ENCODE measurements at regions not wholly inside any gene's neighbourhood (a gene's known extent, or its start where the extent isn't known, plus 50 kb on each side); places are given as distances from the start of the nearest gene placed in this dataset.

GRCh38 chr1:181948372-181948771 lies 113.1 kb downstream of the ZNF648 start:
- no peak for DNase-seq
- no CpG with 5 or more reads among the region's 1 CpG for WGBS (ENCODE audit: extremely low coverage, insufficient coverage, low lambda C conversion rate)
- H3K79me2 ChIP-seq (ENCODE audit: control insufficient read depth, insufficient read depth, low read length), result no peaks in the 10 kb centered on the region

GRCh38 chr1:181947441-181947840 lies 114.1 kb downstream of the ZNF648 start:
- DNase-seq, result no peak
- H3K18ac ChIP-seq (ENCODE audit: low read length), result no peak overlapping the region
- no peaks in the 10 kb centered on the region for H3K27me3 ChIP-seq (ENCODE audit: insufficient read depth, low read length, poor library complexity)
- H3K79me2 ChIP-seq (ENCODE audit: control insufficient read depth, insufficient read depth, low read length), result no peaks in the 10 kb centered on the region
- H3K4me2 ChIP-seq (ENCODE audit: low read length), result no peak overlapping the region
- H2BK15ac ChIP-seq (replicated peaks; ENCODE audit: low read depth), result no peak overlapping the region
- no peaks in the 10 kb centered on the region for H3K79me1 ChIP-seq (ENCODE audit: low read length)
- H2AK5ac ChIP-seq (ENCODE audit: low read length), result no peak overlapping the region
- H4K8ac ChIP-seq (ENCODE audit: low read depth, low read length), result no peak overlapping the region
- H3K4ac ChIP-seq (ENCODE audit: low read depth, low read length), result no peak overlapping the region
- H3K9ac ChIP-seq (ENCODE audit: low read length), result no peak overlapping the region
- no peaks in the 10 kb centered on the region for H3K36me3 ChIP-seq (ENCODE audit: control insufficient read depth, insufficient read depth, low read length)
- no peak overlapping the region for H3K56ac ChIP-seq (ENCODE audit: low read length)
- H3K23ac ChIP-seq (ENCODE audit: low read length), result no peak overlapping the region
- no peaks in the 10 kb centered on the region for H3K4me1 ChIP-seq (ENCODE audit: control insufficient read depth, low read depth, low read length)
- no CpG with 5 or more reads among the region's 1 CpG for WGBS (ENCODE audit: extremely low coverage, insufficient coverage, low lambda C conversion rate)
- no peak overlapping the region for H3K4me3 ChIP-seq (ENCODE audit: low read length)
- H2BK5ac ChIP-seq (ENCODE audit: low read length), result no peak overlapping the region
- H4K5ac ChIP-seq (ENCODE audit: low read length), result no peak overlapping the region
- H3K27ac ChIP-seq (ENCODE audit: low read depth, low read length), result no peak overlapping the region
- no peak overlapping the region for H2BK120ac ChIP-seq (ENCODE audit: low read depth, low read length)

More at GRCh38 chr1:181948372-181948771, 113.1 kb downstream of the ZNF648 start:
- Histone ChIP-seq H3K56ac (ENCODE audit: low read length) (no peak overlapping the region), H2AK5ac (ENCODE audit: low read length) (no peak overlapping the region), H3K23ac (ENCODE audit: low read length) (no peak overlapping the region), H4K8ac (ENCODE audit: low read depth, low read length) (no peak overlapping the region), H2BK15ac (replicated peaks; ENCODE audit: low read depth) (no peak overlapping the region), H2BK120ac (ENCODE audit: low read depth, low read length) (no peak overlapping the region), H3K4me2 (ENCODE audit: low read length) (no peak overlapping the region), H3K18ac (ENCODE audit: low read length) (no peak overlapping the region), H3K36me3 (ENCODE audit: control insufficient read depth, insufficient read depth, low read length) (no peaks in the 10 kb centered on the region), H2BK5ac (ENCODE audit: low read length) (no peak overlapping the region), H3K4ac (ENCODE audit: low read depth, low read length) (no peak overlapping the region), H3K79me1 (ENCODE audit: low read length) (no peaks in the 10 kb centered on the region), H3K27me3 (ENCODE audit: insufficient read depth, low read length, poor library complexity) (no peaks in the 10 kb centered on the region), H3K4me3 (ENCODE audit: low read length) (no peak overlapping the region), H4K5ac (ENCODE audit: low read length) (no peak overlapping the region), H3K4me1 (ENCODE audit: control insufficient read depth, low read depth, low read length) (no peaks in the 10 kb centered on the region), H3K27ac (ENCODE audit: low read depth, low read length) (no peak overlapping the region), H3K9ac (ENCODE audit: low read length) (no peak overlapping the region)

DNA sequence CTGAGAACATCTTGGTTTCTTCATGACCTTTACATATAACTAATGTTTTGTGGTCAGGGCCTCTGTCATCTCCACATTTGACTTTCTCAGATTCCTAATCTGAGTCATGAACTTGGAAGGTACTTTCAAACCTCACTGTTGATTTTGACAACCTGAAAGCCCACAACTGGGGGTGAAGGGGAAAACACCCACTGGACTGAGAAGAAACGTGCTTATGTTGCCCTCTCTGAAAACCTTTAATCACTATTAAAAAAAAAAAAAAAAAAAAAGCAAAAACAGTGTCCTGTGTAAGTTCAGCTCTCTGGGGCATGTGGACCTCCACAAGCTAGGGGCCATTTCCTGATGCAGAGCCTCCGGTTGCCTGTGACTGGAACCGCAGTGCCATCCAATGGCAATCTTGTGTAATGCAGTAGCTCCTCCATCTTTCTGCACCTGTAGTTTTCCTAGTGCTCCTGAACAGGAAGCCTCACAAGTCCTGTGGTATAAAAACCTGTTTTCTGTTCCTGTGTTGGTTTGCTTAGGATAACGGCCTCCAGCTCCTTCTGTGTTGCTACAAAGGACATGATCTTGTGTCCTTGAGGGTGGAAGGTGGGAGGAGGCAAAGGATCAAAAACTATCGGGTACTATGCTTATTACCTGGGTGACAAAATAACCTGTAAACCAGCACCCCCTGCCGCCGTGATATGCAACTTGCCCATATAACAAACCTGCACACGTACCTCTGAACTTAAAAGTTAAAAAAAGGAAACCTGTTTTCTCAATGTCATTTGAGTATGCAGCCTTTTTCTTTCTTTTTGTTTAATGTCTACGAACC lies 124.5 kb downstream of the ZNF648 start:
- no peak overlapping the region for H3K56ac ChIP-seq (ENCODE audit: low read length)
- no peak overlapping the region for H4K8ac ChIP-seq (ENCODE audit: low read depth, low read length)
- no peak overlapping the region for H2BK15ac ChIP-seq (replicated peaks; ENCODE audit: low read depth)
- no peak overlapping the region for H2AK5ac ChIP-seq (ENCODE audit: low read length)
- no peak overlapping the region for H3K27ac ChIP-seq (ENCODE audit: low read depth, low read length)
- H3K23ac ChIP-seq (ENCODE audit: low read length), result no peak overlapping the region
- peak; percentile 90 for DNase-seq
- no peaks in the 10 kb centered on the region for H3K36me3 ChIP-seq (ENCODE audit: control insufficient read depth, insufficient read depth, low read length)
- H3K4me2 ChIP-seq (ENCODE audit: low read length), result no peak overlapping the region
- H3K79me2 ChIP-seq (ENCODE audit: control insufficient read depth, insufficient read depth, low read length), result no peaks in the 10 kb centered on the region
- no peak overlapping the region for H2BK120ac ChIP-seq (ENCODE audit: low read depth, low read length)
- H3K18ac ChIP-seq (ENCODE audit: low read length), result no peak overlapping the region
- H3K4ac ChIP-seq (ENCODE audit: low read depth, low read length), result no peak overlapping the region
- no peaks in the 10 kb centered on the region for H3K79me1 ChIP-seq (ENCODE audit: low read length)
- no CpG with 5 or more reads among the region's 9 CpGs for WGBS (ENCODE audit: extremely low coverage, insufficient coverage, low lambda C conversion rate)
- no peak overlapping the region for H4K5ac ChIP-seq (ENCODE audit: low read length)
- no peaks in the 10 kb centered on the region for H3K4me1 ChIP-seq (ENCODE audit: control insufficient read depth, low read depth, low read length)
- no peak overlapping the region for H3K9ac ChIP-seq (ENCODE audit: low read length)
- H3K4me3 ChIP-seq (ENCODE audit: low read length), result no peak overlapping the region
- H2BK5ac ChIP-seq (ENCODE audit: low read length), result no peak overlapping the region
- H3K27me3 ChIP-seq (ENCODE audit: insufficient read depth, low read length, poor library complexity), result no peaks in the 10 kb centered on the region

DNA sequence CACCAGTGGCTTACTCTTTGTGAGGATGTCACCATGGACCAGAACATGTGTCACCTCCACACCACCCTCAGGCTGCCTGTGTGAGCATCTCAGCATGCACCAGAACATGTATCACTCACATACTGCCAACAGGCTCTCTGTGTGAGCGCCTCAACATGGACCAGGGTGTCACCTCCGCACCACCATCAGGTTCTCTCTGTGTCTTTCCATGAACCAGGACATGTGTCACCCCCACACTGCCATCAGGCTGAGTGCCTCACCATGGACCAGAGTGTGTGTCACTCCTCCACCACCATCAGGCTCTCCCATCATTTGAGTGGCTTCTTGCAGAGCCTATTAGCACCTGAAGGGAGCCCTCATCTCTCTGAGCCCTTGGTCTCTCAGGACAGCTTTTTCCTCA lies 125.2 kb downstream of the ZNF648 start:
- Histone ChIP-seq H3K4me1 (ENCODE audit: control insufficient read depth, low read depth, low read length) (no peaks in the 10 kb centered on the region), H2BK120ac (ENCODE audit: low read depth, low read length) (no peak overlapping the region), H3K4me3 (ENCODE audit: low read length) (no peak overlapping the region), H2AK5ac (ENCODE audit: low read length) (no peak overlapping the region), H3K79me2 (ENCODE audit: control insufficient read depth, insufficient read depth, low read length) (no peaks in the 10 kb centered on the region), H3K9ac (ENCODE audit: low read length) (no peak overlapping the region), H4K8ac (ENCODE audit: low read depth, low read length) (no peak overlapping the region), H3K79me1 (ENCODE audit: low read length) (no peaks in the 10 kb centered on the region), H3K4ac (ENCODE audit: low read depth, low read length) (no peak overlapping the region), H3K18ac (ENCODE audit: low read length) (no peak overlapping the region), H3K56ac (ENCODE audit: low read length) (no peak overlapping the region), H2BK5ac (ENCODE audit: low read length) (no peak overlapping the region), H3K23ac (ENCODE audit: low read length) (no peak overlapping the region), H4K5ac (ENCODE audit: low read length) (no peak overlapping the region), H3K27ac (ENCODE audit: low read depth, low read length) (no peak overlapping the region), H3K4me2 (ENCODE audit: low read length) (no peak overlapping the region), H3K36me3 (ENCODE audit: control insufficient read depth, insufficient read depth, low read length) (no peaks in the 10 kb centered on the region), H3K27me3 (ENCODE audit: insufficient read depth, low read length, poor library complexity) (no peaks in the 10 kb centered on the region), H2BK15ac (replicated peaks; ENCODE audit: low read depth) (no peak overlapping the region)
- DNase-seq, result no peak
- WGBS (ENCODE audit: extremely low coverage, insufficient coverage, low lambda C conversion rate), result no CpG with 5 or more reads among the region's 2 CpGs

DNA sequence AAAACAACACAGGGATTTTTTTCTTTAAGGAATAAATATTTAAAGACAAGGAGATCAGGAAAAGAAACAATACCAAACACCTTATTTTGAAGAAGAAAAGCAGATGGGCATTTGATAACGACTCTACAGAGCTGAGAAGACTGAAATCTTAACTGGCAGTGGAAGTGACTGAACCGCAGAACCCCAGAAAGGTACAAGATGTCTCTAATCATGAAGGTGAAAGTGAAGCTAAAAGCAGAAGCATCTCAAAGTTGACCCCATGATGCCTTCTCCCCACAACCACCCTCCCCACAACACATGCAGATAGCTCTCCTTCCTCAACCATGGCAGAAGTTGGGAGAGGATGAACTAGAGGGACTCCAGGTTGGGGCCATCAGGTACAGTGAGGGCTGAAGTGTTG lies 129.6 kb downstream of the ZNF648 start:
- Histone ChIP-seq H2BK15ac (replicated peaks; ENCODE audit: low read depth) (no peak overlapping the region), H2BK120ac (ENCODE audit: low read depth, low read length) (no peak overlapping the region), H3K4ac (ENCODE audit: low read depth, low read length) (no peak overlapping the region), H3K27me3 (ENCODE audit: insufficient read depth, low read length, poor library complexity) (no peaks in the 10 kb centered on the region), H3K9ac (ENCODE audit: low read length) (no peak overlapping the region), H4K5ac (ENCODE audit: low read length) (no peak overlapping the region), H3K79me1 (ENCODE audit: low read length) (no peaks in the 10 kb centered on the region), H3K4me3 (ENCODE audit: low read length) (no peak overlapping the region), H4K8ac (ENCODE audit: low read depth, low read length) (no peak overlapping the region), H3K36me3 (ENCODE audit: control insufficient read depth, insufficient read depth, low read length) (no peaks in the 10 kb centered on the region), H2AK5ac (ENCODE audit: low read length) (no peak overlapping the region), H3K4me1 (ENCODE audit: control insufficient read depth, low read depth, low read length) (no peaks in the 10 kb centered on the region), H3K4me2 (ENCODE audit: low read length) (no peak overlapping the region), H2BK5ac (ENCODE audit: low read length) (no peak overlapping the region), H3K18ac (ENCODE audit: low read length) (no peak overlapping the region), H3K56ac (ENCODE audit: low read length) (no peak overlapping the region), H3K23ac (ENCODE audit: low read length) (no peak overlapping the region), H3K79me2 (ENCODE audit: control insufficient read depth, insufficient read depth, low read length) (no peaks in the 10 kb centered on the region), H3K27ac (ENCODE audit: low read depth, low read length) (no peak overlapping the region)
- no peak for DNase-seq
- no CpG with 5 or more reads among the region's 2 CpGs for WGBS (ENCODE audit: extremely low coverage, insufficient coverage, low lambda C conversion rate)

GRCh38 chr1:181930187-181930586 lies 131.3 kb downstream of the ZNF648 start:
- H3K4me3 ChIP-seq (ENCODE audit: low read length), result no peak overlapping the region
- H3K27ac ChIP-seq (ENCODE audit: low read depth, low read length), result no peak overlapping the region
- H3K18ac ChIP-seq (ENCODE audit: low read length), result no peak overlapping the region
- no peak overlapping the region for H4K5ac ChIP-seq (ENCODE audit: low read length)
- H3K79me1 ChIP-seq (ENCODE audit: low read length), result no peaks in the 10 kb centered on the region
- no peak overlapping the region for H3K4me2 ChIP-seq (ENCODE audit: low read length)
- no peak overlapping the region for H4K8ac ChIP-seq (ENCODE audit: low read depth, low read length)
- no peak overlapping the region for H3K9ac ChIP-seq (ENCODE audit: low read length)
- H3K56ac ChIP-seq (ENCODE audit: low read length), result no peak overlapping the region
- no peak overlapping the region for H2BK120ac ChIP-seq (ENCODE audit: low read depth, low read length)
- H3K4me1 ChIP-seq (ENCODE audit: control insufficient read depth, low read depth, low read length), result no peaks in the 10 kb centered on the region
- H2BK15ac ChIP-seq (replicated peaks; ENCODE audit: low read depth), result no peak overlapping the region
- no peak overlapping the region for H3K23ac ChIP-seq (ENCODE audit: low read length)
- no peaks in the 10 kb centered on the region for H3K79me2 ChIP-seq (ENCODE audit: control insufficient read depth, insufficient read depth, low read length)
- H3K27me3 ChIP-seq (ENCODE audit: insufficient read depth, low read length, poor library complexity), result no peaks in the 10 kb centered on the region
- H3K36me3 ChIP-seq (ENCODE audit: control insufficient read depth, insufficient read depth, low read length), result no peaks in the 10 kb centered on the region
- H2AK5ac ChIP-seq (ENCODE audit: low read length), result no peak overlapping the region
- WGBS (ENCODE audit: extremely low coverage, insufficient coverage, low lambda C conversion rate), result no CpG with 5 or more reads among the region's 2 CpGs
- H2BK5ac ChIP-seq (ENCODE audit: low read length), result no peak overlapping the region
- H3K4ac ChIP-seq (ENCODE audit: low read depth, low read length), result no peak overlapping the region
- DNase-seq, result no peak

Measured in mesendoderm (in vitro differentiated cells).